HG02981 (cell line): ENCODE measurements at regions not wholly inside any gene's neighbourhood (a gene's known extent, or its start where the extent isn't known, plus 50 kb on each side); places are given as distances from the start of the nearest gene placed in this dataset.
"Not testable (repeated sequence)": the region's sequence is repeated elsewhere in the genome, so short reads cannot be mapped to it uniquely, and the experiment has no call there.

Experiments
- ATAC-seq: cut with Tn5 transposase; IDR thresholded peaks from one replicate; pipeline ENCODE4 v1.9.1; 2021; ENCODE audit warnings: mild to moderate bottlenecking, moderate library complexity; ENCODE audit not compliant: unreplicated experiment

GRCh38 chr11:28951191-28951590 lies 843.0 kb downstream of the METTL15 start:
- ATAC-seq: no peak

GRCh38 chr11:28939381-28939780 lies 831.2 kb downstream of the METTL15 start:
- no peak for ATAC-seq

- ATAC-seq: no peak
Observed at GRCh38 chr11:28938091-28938490, 829.9 kb downstream of the METTL15 start.

- ATAC-seq: no peak
Observed at GRCh38 chr11:28932940-28933339, 824.8 kb downstream of the METTL15 start.

- ATAC-seq: no peak
Observed at GRCh38 chr11:28924004-28924403, 815.8 kb downstream of the METTL15 start.

GRCh38 chr11:28922386-28922981 lies 814.3 kb downstream of the METTL15 start:
- no peak for ATAC-seq

GRCh38 chr11:28919194-28919593 lies 811.0 kb downstream of the METTL15 start:
- ATAC-seq: no peak

- ATAC-seq: no peak
Observed at GRCh38 chr11:28913883-28914282, 805.7 kb downstream of the METTL15 start.

GRCh38 chr11:28911829-28912228 lies 803.6 kb downstream of the METTL15 start:
- no peak for ATAC-seq

GRCh38 chr11:28910926-28911325 lies 802.7 kb downstream of the METTL15 start:
- no peak for ATAC-seq

- ATAC-seq: no peak
Observed at GRCh38 chr11:28903716-28904115, 795.5 kb downstream of the METTL15 start.

- no peak for ATAC-seq
Observed at GRCh38 chr11:28900427-28900826, 792.2 kb downstream of the METTL15 start.

- no peak for ATAC-seq
Observed at GRCh38 chr11:28899706-28900105, 791.5 kb downstream of the METTL15 start.

GRCh38 chr11:28890601-28891040 lies 782.4 kb downstream of the METTL15 start:
- not testable (repeated sequence) for ATAC-seq

GRCh38 chr11:28887681-28888080 lies 779.5 kb downstream of the METTL15 start:
- no peak for ATAC-seq

GRCh38 chr11:28879869-28880268 lies 771.7 kb downstream of the METTL15 start:
- ATAC-seq: no peak

- ATAC-seq: no peak
Observed at GRCh38 chr11:28878025-28878424, 769.8 kb downstream of the METTL15 start.

GRCh38 chr11:28877340-28877739 lies 769.2 kb downstream of the METTL15 start:
- ATAC-seq: no peak

GRCh38 chr11:28874706-28875105 lies 766.5 kb downstream of the METTL15 start:
- no peak for ATAC-seq

- no peak for ATAC-seq
Observed at GRCh38 chr11:28871090-28871489, 762.9 kb downstream of the METTL15 start.

- no peak for ATAC-seq
Observed at GRCh38 chr11:28863422-28863821, 755.2 kb downstream of the METTL15 start.

- ATAC-seq: no peak
Observed at GRCh38 chr11:28860893-28861292, 752.7 kb downstream of the METTL15 start.

- ATAC-seq: no peak
Observed at GRCh38 chr11:28858076-28858475, 749.9 kb downstream of the METTL15 start.
